ENCODE measurements at regions not wholly inside any gene's neighbourhood (a gene's known extent, or its start where the extent isn't known, plus 50 kb on each side); places are given as distances from the start of the nearest gene placed in this dataset.

- H4K5ac ChIP-seq (ENCODE audit: low read length), result no peak overlapping the region
- no peak overlapping the region for H3K18ac ChIP-seq (ENCODE audit: low read length)
- no peak overlapping the region for H3K56ac ChIP-seq (ENCODE audit: low read length)
- H2BK5ac ChIP-seq (ENCODE audit: low read length), result no peak overlapping the region
- H4K8ac ChIP-seq (ENCODE audit: low read depth, low read length), result no peak overlapping the region
- no peak overlapping the region for H3K27ac ChIP-seq (ENCODE audit: low read depth, low read length)
- no peak overlapping the region for H3K9ac ChIP-seq (ENCODE audit: low read length)
- H3K27me3 ChIP-seq (ENCODE audit: insufficient read depth, low read length, poor library complexity), result no peaks in the 10 kb centered on the region
- no peak overlapping the region for H3K4me2 ChIP-seq (ENCODE audit: low read length)
- H2BK15ac ChIP-seq (replicated peaks; ENCODE audit: low read depth), result no peak overlapping the region
- no peak overlapping the region for H3K23ac ChIP-seq (ENCODE audit: low read length)
- H3K4me1 ChIP-seq (ENCODE audit: control insufficient read depth, low read depth, low read length), result no peaks in the 10 kb centered on the region
- H3K4ac ChIP-seq (ENCODE audit: low read depth, low read length), result no peak overlapping the region
- DNase-seq, result no peak
- no peaks in the 10 kb centered on the region for H3K79me1 ChIP-seq (ENCODE audit: low read length)
- no peak overlapping the region for H3K4me3 ChIP-seq (ENCODE audit: low read length)
- no CpG with 5 or more reads among the region's 6 CpGs for WGBS (ENCODE audit: extremely low coverage, insufficient coverage, low lambda C conversion rate)
- no peaks in the 10 kb centered on the region for H3K79me2 ChIP-seq (ENCODE audit: control insufficient read depth, insufficient read depth, low read length)
- H3K36me3 ChIP-seq (ENCODE audit: control insufficient read depth, insufficient read depth, low read length), result no peaks in the 10 kb centered on the region
- H2AK5ac ChIP-seq (ENCODE audit: low read length), result no peak overlapping the region
- no peak overlapping the region for H2BK120ac ChIP-seq (ENCODE audit: low read depth, low read length)
Measured at GRCh38 chr3:82957696-82958095, 1196.3 kb upstream of the GBE1 start.

- no peaks in the 10 kb centered on the region for H3K79me1 ChIP-seq (ENCODE audit: low read length)
- no peak overlapping the region for H3K27ac ChIP-seq (ENCODE audit: low read depth, low read length)
- no peak overlapping the region for H3K4me3 ChIP-seq (ENCODE audit: low read length)
- no peak for DNase-seq
- no peak overlapping the region for H2AK5ac ChIP-seq (ENCODE audit: low read length)
- H2BK120ac ChIP-seq (ENCODE audit: low read depth, low read length), result no peak overlapping the region
- H3K4me2 ChIP-seq (ENCODE audit: low read length), result no peak overlapping the region
- H4K8ac ChIP-seq (ENCODE audit: low read depth, low read length), result no peak overlapping the region
- no peak overlapping the region for H3K23ac ChIP-seq (ENCODE audit: low read length)
- no peak overlapping the region for H2BK5ac ChIP-seq (ENCODE audit: low read length)
- no peak overlapping the region for H3K18ac ChIP-seq (ENCODE audit: low read length)
- no peaks in the 10 kb centered on the region for H3K79me2 ChIP-seq (ENCODE audit: control insufficient read depth, insufficient read depth, low read length)
- no peak overlapping the region for H3K4ac ChIP-seq (ENCODE audit: low read depth, low read length)
- H3K56ac ChIP-seq (ENCODE audit: low read length), result no peak overlapping the region
- no peaks in the 10 kb centered on the region for H3K27me3 ChIP-seq (ENCODE audit: insufficient read depth, low read length, poor library complexity)
- H3K36me3 ChIP-seq (ENCODE audit: control insufficient read depth, insufficient read depth, low read length), result no peaks in the 10 kb centered on the region
- H2BK15ac ChIP-seq (replicated peaks; ENCODE audit: low read depth), result no peak overlapping the region
- H3K4me1 ChIP-seq (ENCODE audit: control insufficient read depth, low read depth, low read length), result no peaks in the 10 kb centered on the region
- no peak overlapping the region for H4K5ac ChIP-seq (ENCODE audit: low read length)
- no CpG with 5 or more reads among the region's 1 CpG for WGBS (ENCODE audit: extremely low coverage, insufficient coverage, low lambda C conversion rate)
- H3K9ac ChIP-seq (ENCODE audit: low read length), result no peak overlapping the region
Measured at GRCh38 chr3:82957079-82957478, 1195.6 kb upstream of the GBE1 start.

- no peak overlapping the region for H4K5ac ChIP-seq (ENCODE audit: low read length)
- no CpG with 5 or more reads among the region's 1 CpG for WGBS (ENCODE audit: extremely low coverage, insufficient coverage, low lambda C conversion rate)
- H2BK5ac ChIP-seq (ENCODE audit: low read length), result no peak overlapping the region
Measured at GRCh38 chr3:82954486-82954885, 1193.0 kb upstream of the GBE1 start.

GRCh38 chr3:82942041-82942440, 1180.6 kb upstream of the GBE1 start:
- Histone ChIP-seq H3K56ac (ENCODE audit: low read length) (no peak overlapping the region), H2AK5ac (ENCODE audit: low read length) (no peak overlapping the region), H4K8ac (ENCODE audit: low read depth, low read length) (no peak overlapping the region), H3K79me1 (ENCODE audit: low read length) (no peaks in the 10 kb centered on the region), H3K79me2 (ENCODE audit: control insufficient read depth, insufficient read depth, low read length) (no peaks in the 10 kb centered on the region), H3K9ac (ENCODE audit: low read length) (no peak overlapping the region), H3K4ac (ENCODE audit: low read depth, low read length) (no peak overlapping the region), H3K27me3 (ENCODE audit: insufficient read depth, low read length, poor library complexity) (no peaks in the 10 kb centered on the region), H3K23ac (ENCODE audit: low read length) (no peak overlapping the region), H2BK120ac (ENCODE audit: low read depth, low read length) (no peak overlapping the region), H3K4me2 (ENCODE audit: low read length) (no peak overlapping the region), H2BK5ac (ENCODE audit: low read length) (no peak overlapping the region), H2BK15ac (replicated peaks; ENCODE audit: low read depth) (no peak overlapping the region), H3K27ac (ENCODE audit: low read depth, low read length) (no peak overlapping the region), H3K4me1 (ENCODE audit: control insufficient read depth, low read depth, low read length) (no peaks in the 10 kb centered on the region), H3K18ac (ENCODE audit: low read length) (no peak overlapping the region), H3K4me3 (ENCODE audit: low read length) (no peak overlapping the region), H3K36me3 (ENCODE audit: control insufficient read depth, insufficient read depth, low read length) (no peaks in the 10 kb centered on the region), H4K5ac (ENCODE audit: low read length) (no peak overlapping the region)
- DNase-seq, result no peak

More at GRCh38 chr3:82954486-82954885, 1193.0 kb upstream of the GBE1 start:
- no peak overlapping the region for H3K27ac ChIP-seq (ENCODE audit: low read depth, low read length)
- no peak overlapping the region for H3K18ac ChIP-seq (ENCODE audit: low read length)
- H3K4me1 ChIP-seq (ENCODE audit: control insufficient read depth, low read depth, low read length), result no peaks in the 10 kb centered on the region
- H4K8ac ChIP-seq (ENCODE audit: low read depth, low read length), result no peak overlapping the region
- H3K4me3 ChIP-seq (ENCODE audit: low read length), result no peak overlapping the region
- H3K4ac ChIP-seq (ENCODE audit: low read depth, low read length), result no peak overlapping the region
- no peak overlapping the region for H3K9ac ChIP-seq (ENCODE audit: low read length)
- H2BK15ac ChIP-seq (replicated peaks; ENCODE audit: low read depth), result no peak overlapping the region
- no peaks in the 10 kb centered on the region for H3K36me3 ChIP-seq (ENCODE audit: control insufficient read depth, insufficient read depth, low read length)
- H3K56ac ChIP-seq (ENCODE audit: low read length), result no peak overlapping the region
- H3K23ac ChIP-seq (ENCODE audit: low read length), result no peak overlapping the region
- H2BK120ac ChIP-seq (ENCODE audit: low read depth, low read length), result no peak overlapping the region
- no peak for DNase-seq
- H3K27me3 ChIP-seq (ENCODE audit: insufficient read depth, low read length, poor library complexity), result no peaks in the 10 kb centered on the region
- H3K79me1 ChIP-seq (ENCODE audit: low read length), result no peaks in the 10 kb centered on the region
- no peaks in the 10 kb centered on the region for H3K79me2 ChIP-seq (ENCODE audit: control insufficient read depth, insufficient read depth, low read length)
- no peak overlapping the region for H3K4me2 ChIP-seq (ENCODE audit: low read length)
- H2AK5ac ChIP-seq (ENCODE audit: low read length), result no peak overlapping the region

- no peak overlapping the region for H3K4me2 ChIP-seq (ENCODE audit: low read length)
- no peaks in the 10 kb centered on the region for H3K27me3 ChIP-seq (ENCODE audit: insufficient read depth, low read length, poor library complexity)
- H3K27ac ChIP-seq (ENCODE audit: low read depth, low read length), result no peak overlapping the region
- no peak overlapping the region for H3K56ac ChIP-seq (ENCODE audit: low read length)
- H3K79me1 ChIP-seq (ENCODE audit: low read length), result no peaks in the 10 kb centered on the region
- no CpG with 5 or more reads among the region's 16 CpGs for WGBS (ENCODE audit: extremely low coverage, insufficient coverage, low lambda C conversion rate)
- H3K23ac ChIP-seq (ENCODE audit: low read length), result no peak overlapping the region
- DNase-seq, result no peak
- no peak overlapping the region for H2BK120ac ChIP-seq (ENCODE audit: low read depth, low read length)
- no peak overlapping the region for H2BK5ac ChIP-seq (ENCODE audit: low read length)
- no peak overlapping the region for H4K8ac ChIP-seq (ENCODE audit: low read depth, low read length)
- no peak overlapping the region for H4K5ac ChIP-seq (ENCODE audit: low read length)
- no peak overlapping the region for H2BK15ac ChIP-seq (replicated peaks; ENCODE audit: low read depth)
- no peaks in the 10 kb centered on the region for H3K79me2 ChIP-seq (ENCODE audit: control insufficient read depth, insufficient read depth, low read length)
- H3K4me1 ChIP-seq (ENCODE audit: control insufficient read depth, low read depth, low read length), result no peaks in the 10 kb centered on the region
- no peak overlapping the region for H3K9ac ChIP-seq (ENCODE audit: low read length)
- no peaks in the 10 kb centered on the region for H3K36me3 ChIP-seq (ENCODE audit: control insufficient read depth, insufficient read depth, low read length)
- no peak overlapping the region for H3K4me3 ChIP-seq (ENCODE audit: low read length)
- H3K18ac ChIP-seq (ENCODE audit: low read length), result no peak overlapping the region
- no peak overlapping the region for H2AK5ac ChIP-seq (ENCODE audit: low read length)
- no peak overlapping the region for H3K4ac ChIP-seq (ENCODE audit: low read depth, low read length)
Measured at GRCh38 chr3:82940124-82940523, 1178.7 kb upstream of the GBE1 start.

GRCh38 chr3:82939491-82940097, 1178.1 kb upstream of the GBE1 start:
- Histone ChIP-seq H2BK5ac (ENCODE audit: low read length) (no peak overlapping the region), H3K4me1 (ENCODE audit: control insufficient read depth, low read depth, low read length) (no peaks in the 10 kb centered on the region), H3K79me1 (ENCODE audit: low read length) (no peaks in the 10 kb centered on the region), H3K4me2 (ENCODE audit: low read length) (no peak overlapping the region), H3K27me3 (ENCODE audit: insufficient read depth, low read length, poor library complexity) (no peaks in the 10 kb centered on the region), H2AK5ac (ENCODE audit: low read length) (no peak overlapping the region), H2BK120ac (ENCODE audit: low read depth, low read length) (no peak overlapping the region), H3K4me3 (ENCODE audit: low read length) (no peak overlapping the region), H3K18ac (ENCODE audit: low read length) (no peak overlapping the region), H3K79me2 (ENCODE audit: control insufficient read depth, insufficient read depth, low read length) (no peaks in the 10 kb centered on the region), H2BK15ac (replicated peaks; ENCODE audit: low read depth) (no peak overlapping the region), H3K9ac (ENCODE audit: low read length) (no peak overlapping the region), H4K5ac (ENCODE audit: low read length) (no peak overlapping the region), H3K23ac (ENCODE audit: low read length) (no peak overlapping the region), H4K8ac (ENCODE audit: low read depth, low read length) (no peak overlapping the region), H3K27ac (ENCODE audit: low read depth, low read length) (no peak overlapping the region), H3K56ac (ENCODE audit: low read length) (no peak overlapping the region), H3K36me3 (ENCODE audit: control insufficient read depth, insufficient read depth, low read length) (no peaks in the 10 kb centered on the region), H3K4ac (ENCODE audit: low read depth, low read length) (no peak overlapping the region)
- WGBS (ENCODE audit: extremely low coverage, insufficient coverage, low lambda C conversion rate), result no CpG with 5 or more reads among the region's 12 CpGs
- DNase-seq, result no peak
